DLD1 (cell line): ENCODE measurements at regions not wholly inside any gene's neighbourhood (a gene's known extent, or its start where the extent isn't known, plus 50 kb on each side); places are given as distances from the start of the nearest gene placed in this dataset.
"Not testable (repeated sequence)": the region's sequence is repeated elsewhere in the genome, so short reads cannot be mapped to it uniquely, and the experiment has no call there.

Experiments
- in situ Hi-C: cut with HindIII; loops from 2 replicates; pipeline ENCODE4 v1.10.0; 2017; ENCODE audit warnings: low sequenced_read_pairs

DNA sequence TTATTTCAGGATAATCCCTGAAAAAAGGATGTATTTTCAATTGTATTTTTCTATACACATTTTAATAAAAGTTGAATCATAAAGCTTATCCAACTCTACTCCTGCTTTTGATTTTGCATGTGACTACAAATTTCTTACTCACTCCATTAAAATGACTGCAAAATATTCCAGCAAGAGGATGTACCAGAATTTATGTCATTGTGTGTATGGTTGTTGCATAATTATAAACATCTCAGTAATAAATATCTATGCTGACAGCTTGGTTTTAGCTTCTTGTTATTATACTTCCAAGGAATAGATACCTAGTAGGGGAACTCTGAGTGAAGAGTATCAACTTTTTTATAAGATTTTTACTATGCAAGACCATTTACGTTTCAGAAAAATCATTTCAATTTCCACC lies 463.2 kb upstream of the RUNX1 start:
- in situ Hi-C loops, result no loop called here

DNA sequence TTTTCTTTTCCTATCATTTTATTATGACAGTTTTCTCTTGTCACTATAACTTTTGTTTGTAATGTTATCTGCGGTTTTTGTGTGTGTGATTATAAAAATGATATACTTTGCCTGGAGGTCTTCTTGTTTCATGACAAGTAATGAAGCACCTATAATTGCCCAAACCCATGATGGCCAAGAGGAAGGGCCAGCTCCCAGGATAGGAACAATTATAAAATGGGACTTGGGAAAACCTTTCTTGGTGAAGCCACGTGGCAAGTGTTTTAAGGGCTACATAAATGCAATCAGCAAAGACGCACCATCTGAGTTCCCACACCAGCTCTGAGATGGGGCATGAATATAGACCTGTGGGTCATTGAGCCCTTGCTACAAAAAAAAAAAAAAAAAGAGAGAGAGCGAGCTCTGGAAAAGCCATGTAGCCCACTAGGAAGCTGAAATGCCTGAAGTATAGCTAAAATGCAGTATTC lies 462.6 kb upstream of the RUNX1 start:
- in situ Hi-C loops, result no loop called here

DNA sequence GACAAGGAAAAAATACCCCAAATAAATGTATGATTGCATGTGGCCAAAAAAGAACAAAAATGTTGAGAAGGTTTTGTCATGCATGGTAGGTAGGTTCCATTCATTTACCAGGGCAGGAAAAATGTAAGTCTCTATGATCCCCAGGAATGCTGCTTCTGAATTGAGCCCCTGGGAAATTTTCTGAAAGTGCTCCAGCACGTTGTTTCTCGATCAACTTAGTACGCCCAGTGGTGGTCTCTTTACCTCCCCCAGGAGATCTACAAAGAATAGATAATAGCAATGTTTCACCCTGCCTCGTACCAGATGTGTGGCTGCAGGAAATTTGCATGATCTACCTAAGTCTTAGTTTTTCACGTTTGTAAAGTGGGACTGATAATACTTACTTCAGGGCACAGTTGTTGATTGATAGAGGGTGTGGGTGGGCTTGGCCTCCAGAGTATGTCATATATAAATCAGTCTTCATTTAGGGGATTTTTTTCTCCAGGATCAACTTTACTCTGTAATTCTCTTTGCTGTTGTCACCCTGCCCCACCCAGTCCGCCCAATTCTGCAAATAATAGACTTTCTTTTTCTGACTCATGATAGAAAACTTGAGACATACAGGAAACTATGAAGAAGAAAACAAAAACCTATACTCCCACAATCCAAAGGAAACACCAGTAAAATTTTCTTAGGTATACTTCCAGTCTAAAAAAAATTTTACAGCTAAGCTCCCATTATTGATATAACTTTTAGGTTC lies 462.0 kb upstream of the RUNX1 start:
- in situ Hi-C loops, result no loop called here

DNA sequence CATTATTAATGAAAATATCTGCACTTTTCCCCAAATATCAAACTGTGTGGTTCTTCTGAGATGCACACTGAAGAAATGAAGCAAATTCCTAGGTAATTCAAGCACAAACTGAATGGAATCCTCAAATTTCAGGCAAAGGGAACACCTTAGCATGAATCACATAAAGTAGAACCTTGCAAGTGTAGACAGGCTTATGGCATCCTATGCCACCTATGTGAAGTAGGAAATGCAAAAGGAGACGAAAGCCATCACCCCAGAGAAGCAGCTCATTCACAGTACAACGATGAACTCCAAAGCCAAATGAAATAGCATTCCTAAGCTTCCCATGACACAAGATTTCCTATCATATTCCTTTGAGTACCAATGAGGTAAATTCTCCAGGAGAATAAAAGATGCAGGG lies 461.2 kb upstream of the RUNX1 start:
- in situ Hi-C loops, result no loop called here

DNA sequence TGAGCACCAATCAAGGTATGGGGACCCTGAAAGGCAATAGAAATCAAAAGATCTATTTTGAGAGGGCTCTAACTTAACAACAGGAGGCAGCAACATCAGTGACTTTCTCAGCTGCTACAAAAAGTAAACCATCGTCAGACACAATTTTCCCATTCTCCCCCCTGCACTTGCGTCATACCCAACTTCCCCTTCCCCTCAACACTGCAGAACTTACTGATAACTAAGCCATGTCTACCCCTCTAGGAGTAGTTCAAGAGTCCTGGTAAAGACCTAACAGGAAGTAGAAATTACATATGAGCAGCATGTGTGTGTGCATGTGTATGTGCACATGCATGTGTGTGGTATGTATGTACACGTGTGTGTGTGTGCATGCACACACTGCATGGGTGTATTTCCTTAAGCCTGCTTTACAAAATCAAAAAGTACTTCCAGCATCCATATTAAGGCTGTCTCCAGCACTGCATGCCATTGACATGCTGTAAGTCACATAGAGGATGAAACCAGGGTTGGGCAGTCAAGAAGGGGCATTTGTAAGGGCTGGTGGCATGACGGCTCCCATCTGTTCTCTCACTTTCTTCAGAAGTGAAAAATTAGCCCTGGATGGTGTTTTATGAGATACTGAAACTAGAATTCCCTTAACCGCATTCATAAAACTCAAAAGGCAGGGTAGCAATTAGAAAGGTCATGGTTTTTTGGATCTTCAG lies 460.1 kb upstream of the RUNX1 start:
- in situ Hi-C loops, result no loop called here

DNA sequence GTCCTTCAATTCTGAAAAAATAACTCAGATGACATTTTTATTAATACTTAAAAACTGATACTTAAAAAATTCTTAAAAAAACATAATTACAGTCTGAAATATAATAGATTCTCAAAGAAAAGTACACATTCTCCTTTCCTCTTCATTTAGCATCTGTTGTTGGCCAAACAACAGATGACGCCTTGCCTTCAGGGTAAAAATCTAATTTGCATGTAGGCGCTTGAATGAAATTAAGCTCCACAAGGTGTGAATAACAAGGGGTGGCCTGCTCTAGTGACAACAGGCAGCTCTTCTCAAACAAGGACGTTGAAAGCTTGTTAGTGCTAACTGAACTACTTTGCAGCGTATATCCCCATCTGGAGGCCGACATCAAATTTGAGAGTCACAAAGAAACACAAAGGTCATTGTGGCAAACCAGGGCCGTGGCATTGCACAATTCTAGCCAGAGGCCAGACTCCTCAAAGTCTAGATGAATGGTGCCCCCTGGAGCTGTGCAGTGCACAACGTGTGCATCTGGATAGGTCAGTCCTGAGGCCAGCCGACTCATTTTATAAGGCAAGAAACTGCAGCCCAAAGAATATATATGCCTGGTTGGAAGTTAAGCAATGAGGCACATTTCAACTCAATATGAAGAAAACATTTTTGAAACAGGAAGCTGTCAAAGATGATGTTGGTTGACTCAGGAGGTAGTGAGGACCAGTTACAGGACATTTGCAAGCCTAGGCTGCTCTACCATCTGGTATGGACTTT lies 459.2 kb upstream of the RUNX1 start:
- in situ Hi-C loops, result no loop called here

DNA sequence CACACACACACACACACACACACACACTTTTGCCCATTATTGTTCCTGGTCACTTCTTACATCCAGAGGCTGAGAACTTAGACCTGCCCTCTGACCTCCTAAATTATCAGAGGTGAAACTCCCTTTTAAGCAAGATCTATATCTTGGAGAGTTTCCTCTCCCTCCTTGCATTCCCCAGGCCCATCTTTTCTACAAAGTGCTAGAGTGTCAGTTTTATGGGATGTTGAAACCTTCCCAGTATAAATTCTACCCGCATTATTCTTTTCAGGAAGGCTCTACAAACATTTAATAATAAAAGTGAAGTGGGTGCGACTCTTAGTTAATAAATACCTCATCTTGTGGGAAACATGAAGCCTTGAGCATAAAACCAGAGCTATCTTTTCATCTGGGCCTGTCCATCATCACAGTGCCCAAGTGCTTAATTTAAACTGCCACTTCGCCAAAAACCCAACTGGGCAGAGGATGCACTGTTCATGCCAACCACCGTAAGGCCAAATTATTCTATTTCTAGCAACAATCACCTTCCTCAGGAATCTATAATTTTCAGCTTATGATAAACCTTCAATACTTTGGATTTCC lies 458.2 kb upstream of the RUNX1 start:
- in situ Hi-C loops, result no loop called here

DNA sequence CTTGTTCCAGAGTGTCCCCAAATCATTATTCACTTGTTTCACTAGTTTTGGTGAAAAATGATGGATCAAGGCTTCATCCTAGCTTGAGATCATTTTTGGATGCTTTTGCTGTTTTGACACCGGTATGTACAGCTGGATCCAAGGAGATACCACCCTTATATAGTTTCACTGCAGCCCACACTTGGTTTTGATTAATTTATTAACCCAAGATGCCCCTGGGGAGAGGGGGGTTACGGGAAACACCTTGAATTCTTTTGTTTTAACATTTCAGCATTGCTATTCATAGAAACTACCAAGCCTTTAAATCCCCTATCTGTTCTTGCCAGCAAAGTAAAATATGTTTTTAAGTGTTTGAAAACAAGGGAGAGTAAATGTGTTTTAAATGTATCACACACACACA lies 457.7 kb upstream of the RUNX1 start:
- in situ Hi-C loops, result no loop called here

DNA sequence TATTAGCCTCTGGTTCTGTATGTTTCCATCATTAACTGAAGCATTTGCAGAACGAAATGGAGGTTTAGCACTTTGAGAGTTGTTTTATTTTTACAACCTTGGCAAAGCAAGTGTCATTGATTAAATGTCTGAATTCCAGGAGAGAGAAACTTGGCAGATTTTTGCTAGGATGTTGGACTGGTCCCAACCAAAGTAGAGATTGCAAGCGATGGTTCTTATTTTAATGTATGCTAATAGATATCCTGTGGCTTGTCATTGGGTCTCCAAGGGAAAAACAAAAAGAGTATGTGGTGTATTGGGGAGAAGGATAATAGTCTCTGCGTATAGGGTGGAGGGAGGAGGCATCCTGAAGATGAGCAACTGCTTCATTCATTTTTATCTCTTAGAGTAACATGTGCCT lies 457.2 kb upstream of the RUNX1 start:
- in situ Hi-C loops, result no loop called here

DNA sequence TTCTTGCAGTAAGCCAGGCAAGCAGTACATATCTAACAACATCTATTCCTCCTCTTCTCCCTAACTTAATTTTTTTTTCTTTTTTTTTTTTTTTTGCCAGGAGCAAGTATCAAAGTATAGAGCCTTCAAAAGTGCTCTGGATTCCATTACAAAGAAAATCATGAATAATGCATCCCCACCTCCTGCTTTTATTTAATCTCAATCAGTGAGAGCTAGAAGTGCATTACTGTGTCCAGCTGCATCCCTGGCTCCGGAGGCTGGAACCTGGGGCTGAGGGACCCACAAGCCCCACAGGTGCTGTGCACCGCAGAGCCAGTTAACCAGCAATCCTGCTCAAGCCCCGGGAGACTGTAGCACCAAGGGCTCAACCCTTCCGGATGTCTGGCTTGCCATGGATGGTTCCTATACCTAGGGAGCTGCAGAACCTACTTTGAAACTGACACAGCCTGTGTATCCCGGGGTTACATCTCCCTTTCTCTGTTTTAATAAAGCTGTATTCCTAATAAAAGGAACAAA lies 455.9 kb upstream of the RUNX1 start:
- in situ Hi-C loops, result no loop called here

DNA sequence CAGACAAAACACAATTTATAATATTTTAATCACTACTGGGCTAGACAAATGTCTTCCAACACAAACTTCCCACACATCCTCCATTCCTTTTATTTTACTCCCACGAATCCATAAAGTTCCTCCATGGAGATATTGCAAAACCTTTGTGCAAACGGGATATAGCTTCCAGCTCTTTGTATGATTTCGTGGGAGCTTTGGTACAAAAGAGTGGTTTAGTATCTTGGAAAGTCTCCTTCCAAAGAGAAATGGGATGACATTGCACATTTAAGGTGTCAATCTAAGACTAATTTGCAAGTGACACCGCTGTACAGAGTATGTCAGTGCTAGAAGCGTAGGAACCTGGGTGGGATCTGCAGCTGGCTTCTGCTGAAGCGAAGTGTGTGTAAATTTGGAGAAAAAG lies 455.2 kb upstream of the RUNX1 start:
- in situ Hi-C loops, result no loop called here

DNA sequence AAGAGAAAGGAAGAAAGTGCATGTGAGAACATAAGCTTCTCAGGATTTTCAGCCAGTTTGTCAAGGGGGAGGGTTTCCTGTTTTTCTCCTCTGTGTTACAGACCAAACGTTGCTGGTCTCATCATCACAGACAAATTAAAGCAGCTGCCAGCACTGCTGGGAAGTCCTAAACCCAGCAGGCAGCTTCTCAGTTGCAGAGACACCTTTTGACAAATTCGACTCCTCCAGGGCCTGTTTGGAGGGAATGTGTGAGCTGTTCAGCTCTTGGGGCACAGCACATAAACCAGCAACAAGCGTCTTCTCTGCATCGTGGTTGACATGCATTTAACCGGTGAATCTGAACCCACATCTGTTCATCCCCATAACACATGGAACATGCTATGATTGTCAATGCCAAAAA lies 454.6 kb upstream of the RUNX1 start:
- in situ Hi-C loops, result no loop called here

DNA sequence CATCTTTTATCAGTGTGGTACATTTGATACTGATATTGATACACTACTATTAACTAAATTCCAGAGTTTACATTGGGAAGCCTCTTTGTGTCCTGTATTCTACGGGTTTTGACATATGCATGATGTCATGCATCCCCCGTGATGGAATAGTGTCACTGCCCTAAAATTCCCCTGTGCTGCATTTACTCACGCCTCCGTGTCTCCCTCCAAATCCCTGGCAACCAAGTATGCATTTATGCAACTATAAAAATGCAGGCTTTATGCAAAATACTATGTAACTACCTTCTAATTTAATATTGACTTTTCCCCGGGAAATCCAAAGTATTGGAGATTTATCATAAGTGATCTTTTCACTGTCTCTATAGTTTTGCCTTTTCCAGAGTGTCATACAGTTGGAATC lies 453.7 kb upstream of the RUNX1 start:
- in situ Hi-C loops, result no loop called here

DNA sequence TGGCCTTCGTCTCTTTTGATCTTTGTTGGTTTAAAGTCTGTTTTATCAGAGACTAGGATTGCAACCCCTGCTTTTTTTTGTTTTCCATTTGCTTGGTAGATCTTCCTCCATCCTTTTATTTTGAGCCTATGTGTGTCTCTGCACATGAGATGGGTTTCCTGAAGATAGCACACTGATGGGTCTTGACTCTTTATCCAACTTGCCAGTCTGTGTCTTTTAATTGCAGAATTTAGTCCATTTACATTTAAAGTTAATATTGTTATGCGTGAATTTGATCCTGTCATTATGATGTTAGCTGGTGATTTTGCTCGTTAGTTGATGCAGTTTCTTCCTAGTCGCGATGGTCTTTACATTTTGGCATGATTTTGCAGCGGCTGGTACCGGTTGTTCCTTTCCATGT lies 448.4 kb upstream of the RUNX1 start:
- in situ Hi-C loops, result not testable (repeated sequence)

DNA sequence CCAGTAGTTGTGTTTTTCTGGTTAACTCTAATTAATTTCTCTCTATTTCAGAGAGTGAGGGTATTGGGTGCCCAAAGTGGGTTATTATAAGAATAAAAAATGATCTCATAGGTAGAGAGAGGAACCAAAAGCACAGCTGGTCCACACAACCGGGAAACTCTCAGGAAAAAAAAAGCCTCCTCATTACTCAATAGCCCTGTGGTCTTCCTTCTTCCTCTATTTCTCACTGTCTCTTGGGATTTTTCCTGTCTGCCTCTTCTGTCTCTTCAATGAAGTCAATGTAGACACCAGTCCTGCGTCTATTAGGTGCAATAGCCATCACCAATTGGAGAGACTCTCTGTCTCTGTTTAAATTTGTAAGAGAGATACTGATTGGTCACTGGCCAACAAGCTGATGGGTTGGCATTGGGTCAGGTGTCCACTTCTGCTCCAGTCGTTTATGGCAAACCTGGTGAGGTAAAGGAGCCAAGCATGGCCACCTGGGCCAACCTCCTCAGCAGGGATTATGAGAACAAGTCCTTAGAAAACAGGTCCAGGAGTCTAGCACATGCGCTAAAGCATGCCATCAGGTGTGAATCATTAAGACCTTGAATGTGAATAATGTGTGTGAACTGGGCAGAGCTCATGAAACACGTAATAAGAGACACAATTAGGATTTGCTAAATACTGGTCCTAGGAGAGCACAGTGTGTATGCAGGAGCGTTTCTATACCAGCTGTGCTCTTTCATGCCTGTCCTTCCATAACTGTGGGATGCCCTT lies 443.0 kb upstream of the RUNX1 start:
- in situ Hi-C loops, result no loop called here

DNA sequence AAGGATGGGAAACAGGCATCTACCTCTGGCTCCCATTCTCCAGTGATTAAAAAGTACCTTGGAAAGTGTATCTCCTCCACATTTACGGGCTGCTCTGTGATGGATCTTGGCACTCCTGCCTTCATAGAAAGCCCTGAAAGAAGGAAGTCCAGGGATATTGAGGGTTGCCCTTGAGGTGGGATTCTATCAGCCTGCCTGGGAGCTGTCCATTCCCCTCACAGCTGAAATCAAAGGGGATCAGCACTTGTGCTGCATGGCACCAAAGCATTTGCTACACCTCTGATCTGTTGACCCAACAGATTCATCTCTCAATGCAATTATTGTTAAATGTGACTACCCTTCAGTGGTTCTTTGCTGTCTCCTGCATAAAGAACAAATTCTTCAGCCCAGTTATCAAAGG lies 442.0 kb upstream of the RUNX1 start:
- in situ Hi-C loops, result no loop called here

DNA sequence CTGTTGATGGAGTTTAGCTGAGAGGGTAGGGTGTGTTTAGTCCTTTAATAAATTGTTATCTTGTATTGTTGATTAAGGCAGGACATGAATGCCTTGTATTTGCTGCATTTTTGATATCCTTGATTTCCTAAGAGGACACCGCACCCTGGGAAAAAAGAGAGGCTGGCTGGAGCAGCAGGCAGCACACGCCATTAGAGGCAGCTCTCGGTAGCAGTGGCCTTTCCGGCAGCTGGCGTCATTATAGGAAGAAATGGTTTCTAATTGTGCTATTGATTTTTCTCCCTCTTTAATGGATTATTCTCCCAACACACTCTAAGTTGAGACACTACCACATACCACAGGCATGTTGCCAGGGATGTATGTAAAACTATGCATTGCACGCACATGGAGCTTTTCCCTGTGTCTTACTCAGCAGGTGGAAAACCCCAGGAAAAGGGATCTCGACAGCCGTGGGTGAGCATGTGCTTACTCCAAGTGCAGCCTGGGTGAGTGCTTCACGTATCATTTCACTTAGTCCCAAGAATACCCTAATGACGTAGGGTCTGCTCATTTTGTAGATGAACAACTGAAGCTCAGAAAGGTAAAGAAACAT lies 440.4 kb upstream of the RUNX1 start:
- in situ Hi-C loops, result no loop called here

DNA sequence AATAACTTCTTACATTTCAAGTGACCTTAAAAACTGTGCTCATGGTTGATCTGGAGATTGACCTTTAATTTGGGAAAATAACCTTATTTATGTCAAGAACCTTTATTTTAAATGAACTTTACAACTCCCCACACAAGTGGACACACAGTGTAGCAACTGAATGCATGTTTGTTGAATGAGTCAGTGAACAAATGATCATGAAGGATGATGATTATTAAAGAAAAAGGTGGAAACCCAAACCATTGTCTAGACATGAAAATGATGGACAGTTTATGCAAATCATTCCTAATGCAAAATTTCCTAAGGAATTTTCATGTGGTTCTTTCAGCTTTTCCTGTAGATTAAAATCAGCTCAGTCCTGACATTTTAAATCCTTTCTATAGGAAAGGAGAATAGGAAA lies 439.8 kb upstream of the RUNX1 start:
- in situ Hi-C loops, result no loop called here

DNA sequence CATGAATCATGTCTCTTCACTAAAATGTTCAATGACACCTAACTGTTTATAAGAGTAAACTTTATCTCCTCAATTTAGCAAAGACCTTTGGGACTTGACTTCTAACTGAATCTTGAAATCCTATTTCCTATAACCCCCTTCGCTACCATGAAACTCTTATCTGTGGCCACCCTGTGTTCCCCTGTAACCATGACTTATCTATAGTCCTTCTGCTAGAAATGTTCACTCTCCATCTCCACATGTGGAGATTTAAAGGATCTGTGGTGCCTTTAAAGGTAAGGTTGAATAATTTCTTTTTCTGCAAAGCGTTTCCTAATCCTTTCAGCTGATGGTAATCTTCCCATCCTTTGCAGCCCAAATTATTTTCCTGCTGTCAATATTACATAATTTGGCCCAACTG lies 436.3 kb upstream of the RUNX1 start:
- in situ Hi-C loops, result no loop called here

DNA sequence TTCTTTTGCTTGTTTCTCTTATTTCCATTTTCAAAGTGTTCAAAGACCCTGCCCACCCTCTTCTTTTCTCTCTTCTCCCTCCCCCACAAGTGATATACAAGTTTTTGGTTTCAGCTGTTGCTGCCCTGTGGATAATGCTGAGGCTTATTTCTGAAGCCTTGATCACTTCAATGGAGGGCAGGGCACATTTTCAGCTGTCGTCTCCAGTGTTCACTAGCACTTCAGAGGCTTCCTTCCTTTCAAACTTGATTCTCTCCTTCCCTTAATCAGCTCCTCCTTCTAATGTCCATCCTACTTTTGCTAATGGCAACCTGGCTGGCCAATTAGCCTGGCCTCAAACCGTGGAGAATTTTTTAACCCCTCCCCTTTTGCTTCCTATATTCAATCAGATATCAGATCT lies 435.7 kb upstream of the RUNX1 start:
- in situ Hi-C loops, result no loop called here
